ENCODE measurements at regions not wholly inside any gene's neighbourhood (a gene's known extent, or its start where the extent isn't known, plus 50 kb on each side); places are given as distances from the start of the nearest gene placed in this dataset.

DNA sequence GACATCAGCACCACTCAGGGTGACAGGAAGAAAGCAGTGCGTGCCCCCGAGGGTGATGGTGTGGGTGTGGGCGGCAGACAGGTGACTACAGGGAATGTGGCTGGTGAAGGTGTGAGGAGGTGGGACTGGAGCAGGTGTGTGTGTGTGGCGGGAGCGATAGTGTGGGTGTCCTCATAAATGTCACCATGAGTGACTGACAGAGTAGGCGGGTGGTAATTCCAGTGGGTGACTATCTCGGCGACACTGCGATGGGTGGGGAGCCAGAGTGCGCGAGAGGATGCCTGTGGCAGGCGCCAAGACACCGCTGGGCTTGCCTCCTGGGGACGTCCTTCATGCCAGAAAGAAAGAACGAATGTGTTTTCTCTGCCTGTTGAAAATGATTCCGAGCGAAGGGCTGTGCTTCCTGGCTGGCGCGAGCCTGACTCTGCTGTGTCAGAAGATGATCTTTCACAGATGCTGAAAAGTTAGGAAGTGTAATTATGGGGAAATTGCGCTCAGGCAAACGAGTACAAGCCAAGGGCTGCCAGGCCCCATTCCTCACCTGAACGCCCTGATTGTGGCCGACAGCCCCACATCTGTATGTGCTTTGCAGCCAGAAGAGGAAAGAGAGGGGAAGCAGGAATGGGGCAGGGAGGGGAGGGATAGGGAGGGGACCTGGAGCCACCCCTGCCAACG lies 98.8 kb upstream of the CD82 start:
- Histone ChIP-seq H3K27ac (no peak overlapping the region), H3K27me3 (no peaks in the 10 kb centered on the region), H3K4me3 (no peak overlapping the region), H3K36me3 (no peaks in the 10 kb centered on the region), H3K4me1 (no peaks in the 10 kb centered on the region), H3K9me3 (peaks cover 10 to 12% of the 10 kb centered on the region in 2 donors)
- intact Hi-C loops (cut with DNase I; ENCODE audit: low total_unique reads) = loop anchor here (10.0 kb wide), 1 partner anchor 428 kb away; no protein-coding TSS in a partner anchor
- no peak for DNase-seq (ENCODE audit: low spot score in 2 of 2)
- TF ChIP-seq, protein P1, sequence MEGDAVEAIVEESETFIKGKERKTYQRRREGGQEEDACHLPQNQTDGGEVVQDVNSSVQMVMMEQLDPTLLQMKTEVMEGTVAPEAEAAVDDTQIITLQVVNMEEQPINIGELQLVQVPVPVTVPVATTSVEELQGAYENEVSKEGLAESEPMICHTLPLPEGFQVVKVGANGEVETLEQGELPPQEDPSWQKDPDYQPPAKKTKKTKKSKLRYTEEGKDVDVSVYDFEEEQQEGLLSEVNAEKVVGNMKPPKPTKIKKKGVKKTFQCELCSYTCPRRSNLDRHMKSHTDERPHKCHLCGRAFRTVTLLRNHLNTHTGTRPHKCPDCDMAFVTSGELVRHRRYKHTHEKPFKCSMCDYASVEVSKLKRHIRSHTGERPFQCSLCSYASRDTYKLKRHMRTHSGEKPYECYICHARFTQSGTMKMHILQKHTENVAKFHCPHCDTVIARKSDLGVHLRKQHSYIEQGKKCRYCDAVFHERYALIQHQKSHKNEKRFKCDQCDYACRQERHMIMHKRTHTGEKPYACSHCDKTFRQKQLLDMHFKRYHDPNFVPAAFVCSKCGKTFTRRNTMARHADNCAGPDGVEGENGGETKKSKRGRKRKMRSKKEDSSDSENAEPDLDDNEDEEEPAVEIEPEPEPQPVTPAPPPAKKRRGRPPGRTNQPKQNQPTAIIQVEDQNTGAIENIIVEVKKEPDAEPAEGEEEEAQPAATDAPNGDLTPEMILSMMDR (IDR thresholded peaks at IDR 0.05) = no peak
- TF ChIP-seq POLR2AphosphoS5 (IDR thresholded peaks at IDR 0.05) (no peak), POLR2A (IDR thresholded peaks at IDR 0.05) (no peak)

DNA sequence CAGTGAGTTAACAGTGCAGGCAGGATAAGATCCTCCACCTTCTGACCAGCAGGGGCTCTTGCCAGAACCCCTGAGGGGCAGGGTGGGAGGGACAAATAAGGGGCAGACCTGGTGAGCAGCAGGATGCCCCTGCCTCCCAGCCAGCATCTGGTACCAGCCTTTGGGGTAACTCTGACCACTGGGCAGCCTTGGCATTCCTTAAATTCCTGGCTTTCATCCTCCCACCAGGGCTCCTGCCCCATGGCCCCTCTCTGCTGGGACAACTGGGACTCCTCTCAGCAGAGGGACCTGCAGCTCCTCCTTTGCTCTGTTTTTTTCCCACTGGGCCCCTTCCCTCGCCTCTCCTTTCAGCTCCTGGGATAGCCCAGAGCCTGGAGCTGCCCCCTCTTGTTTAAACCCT lies 98.0 kb upstream of the CD82 start:
- intact Hi-C loops (cut with DNase I; ENCODE audit: low total_unique reads) = loop anchor here (10.0 kb wide), 1 partner anchor 427 kb away; no protein-coding TSS in a partner anchor
- Histone ChIP-seq H3K27ac (no peak overlapping the region), H3K4me1 (no peaks in the 10 kb centered on the region), H3K36me3 (no peaks in the 10 kb centered on the region), H3K4me3 (no peak overlapping the region), H3K9me3 (peaks cover 7 to 9% of the 10 kb centered on the region in 2 donors), H3K27me3 (no peaks in the 10 kb centered on the region)
- TF ChIP-seq, protein P1 (IDR thresholded peaks at IDR 0.05) = no peak
- TF ChIP-seq POLR2A (IDR thresholded peaks at IDR 0.05) (no peak), POLR2AphosphoS5 (IDR thresholded peaks at IDR 0.05) (no peak)
- DNase-seq (ENCODE audit: low spot score in 2 of 2) = no peak

DNA sequence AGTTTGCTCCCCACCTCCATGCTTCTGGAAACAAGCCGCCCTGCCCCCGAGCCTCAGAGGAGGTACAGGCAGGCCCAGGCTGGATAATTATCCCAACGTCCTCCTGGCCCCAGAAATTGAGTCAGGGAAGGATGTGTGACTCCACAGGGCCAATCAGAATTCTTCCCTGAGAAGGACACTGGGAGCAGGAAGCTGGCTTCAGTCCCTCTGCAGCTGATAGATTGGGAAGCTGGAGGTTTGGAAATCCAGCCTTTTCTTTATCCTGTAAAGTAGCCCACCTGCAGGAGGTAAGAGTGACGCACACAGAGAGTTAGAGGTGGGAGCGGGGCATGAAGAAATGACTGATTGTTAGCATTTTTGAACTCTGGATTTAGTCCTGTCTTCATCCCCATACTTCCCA lies 97.5 kb upstream of the CD82 start:
- H3K4me3 ChIP-seq = no peak overlapping the region
- peaks cover 7 to 9% of the 10 kb centered on the region in 2 donors for H3K9me3 ChIP-seq
- intact Hi-C loops (cut with DNase I; ENCODE audit: low total_unique reads) = loop anchor here (10.0 kb wide), 1 partner anchor 427 kb away; no protein-coding TSS in a partner anchor
- TF ChIP-seq, protein P1 (IDR thresholded peaks at IDR 0.05) = no peak
- TF ChIP-seq POLR2AphosphoS5 (IDR thresholded peaks at IDR 0.05) (no peak), POLR2A (IDR thresholded peaks at IDR 0.05) (no peak)
- no peak overlapping the region for H3K27ac ChIP-seq
- no peaks in the 10 kb centered on the region for H3K27me3 ChIP-seq
- no peaks in the 10 kb centered on the region for H3K4me1 ChIP-seq
- DNase-seq (ENCODE audit: low spot score in 2 of 2) = no peak
- H3K36me3 ChIP-seq = no peaks in the 10 kb centered on the region

DNA sequence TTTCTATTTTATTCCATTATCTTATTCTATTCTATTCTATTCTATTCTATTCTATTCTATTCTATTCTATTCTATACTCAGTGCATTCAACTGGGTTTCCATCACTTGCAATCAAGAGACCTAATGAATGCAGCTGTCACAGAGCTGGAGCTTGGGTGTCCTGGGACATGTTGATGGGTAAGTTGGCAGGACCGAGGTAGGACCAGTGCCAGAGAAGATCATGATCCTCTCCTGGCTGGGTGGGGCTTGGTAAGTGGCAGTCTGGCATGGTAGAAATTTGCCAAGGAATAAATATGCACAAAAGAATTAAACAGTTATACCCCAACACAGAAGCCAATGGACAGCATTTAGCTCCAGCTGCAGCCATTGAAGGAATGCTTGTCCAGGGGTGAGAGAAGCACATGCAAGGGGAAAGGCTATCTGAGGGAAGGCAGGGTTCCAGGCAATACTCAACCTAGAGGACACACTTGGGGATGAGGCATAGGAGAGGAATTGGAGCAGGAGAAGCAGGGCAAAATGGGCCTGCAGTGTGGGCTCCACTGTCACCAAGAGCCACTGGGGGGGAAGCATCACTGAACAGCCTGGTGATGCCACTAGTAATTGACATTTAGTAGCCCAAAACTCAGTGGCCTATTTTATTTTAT lies 97.0 kb upstream of the CD82 start:
- TF ChIP-seq, protein P1 (IDR thresholded peaks at IDR 0.05) = no peak
- TF ChIP-seq POLR2AphosphoS5 (IDR thresholded peaks at IDR 0.05) (no peak), POLR2A (IDR thresholded peaks at IDR 0.05) (no peak)
- Histone ChIP-seq H3K4me1 (no peaks in the 10 kb centered on the region), H3K27ac (no peak overlapping the region), H3K4me3 (no peak overlapping the region), H3K27me3 (no peaks in the 10 kb centered on the region), H3K36me3 (no peaks in the 10 kb centered on the region), H3K9me3 (peaks cover 7 to 9% of the 10 kb centered on the region in 2 donors)
- intact Hi-C loops (cut with DNase I; ENCODE audit: low total_unique reads) = loop anchor here (10.0 kb wide), 1 partner anchor 426 kb away; no protein-coding TSS in a partner anchor
- DNase-seq (ENCODE audit: low spot score in 2 of 2) = no peak

DNA sequence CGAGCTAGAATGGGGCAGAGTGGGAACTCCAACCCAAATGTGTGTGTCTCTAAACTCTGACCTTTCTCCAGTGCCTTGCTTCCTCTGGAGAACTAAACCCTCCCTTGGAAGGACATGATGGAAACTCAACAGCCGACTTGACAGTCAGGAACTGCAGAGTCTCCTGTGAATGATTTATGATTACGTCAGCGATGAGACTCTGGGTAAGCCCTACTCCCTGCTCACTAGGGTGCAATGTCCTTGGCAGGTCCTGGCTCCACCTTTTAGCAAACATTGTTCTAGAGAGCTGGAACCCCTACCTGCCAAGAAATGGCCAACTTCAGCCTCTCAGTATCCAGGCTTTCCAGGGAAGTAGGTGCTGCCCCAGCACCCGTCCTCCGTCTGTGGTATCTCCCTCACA lies 96.1 kb upstream of the CD82 start:
- TF ChIP-seq POLR2AphosphoS5 (IDR thresholded peaks at IDR 0.05) (no peak), POLR2A (IDR thresholded peaks at IDR 0.05) (no peak)
- TF ChIP-seq, protein P1 (IDR thresholded peaks at IDR 0.05) = no peak
- peaks cover 3 to 9% of the 10 kb centered on the region in 2 donors for H3K9me3 ChIP-seq
- no peaks in the 10 kb centered on the region for H3K27me3 ChIP-seq
- H3K27ac ChIP-seq = no peak overlapping the region
- no peak overlapping the region for H3K4me3 ChIP-seq
- H3K36me3 ChIP-seq = no peaks in the 10 kb centered on the region
- no peak for DNase-seq (ENCODE audit: low spot score in 2 of 2)
- no peaks in the 10 kb centered on the region for H3K4me1 ChIP-seq
- intact Hi-C loops (cut with DNase I; ENCODE audit: low total_unique reads) = loop anchor here (10.0 kb wide), 1 partner anchor 425 kb away; no protein-coding TSS in a partner anchor
